Neural cell (in vitro differentiated cells): ENCODE measurements at regions not wholly inside any gene's neighbourhood (a gene's known extent, or its start where the extent isn't known, plus 50 kb on each side); places are given as distances from the start of the nearest gene placed in this dataset.

Source experiments
- H2AFZ ChIP-seq: fragments of 200-600, 300-800 bp; sonication (generic), shearing (Covaris generic); 2 replicates; pipeline ENCODE4 v1.6.0; 2014; ENCODE audit warnings: low read depth, mild to moderate bottlenecking, antibody characterized with exemption, low read length, moderate library complexity
- H3F3A ChIP-seq: fragments of 200-600 bp; shearing (Covaris generic); 2 replicates; pipeline ENCODE4 v1.6.1; 2016; ENCODE audit warnings: mild to moderate bottlenecking, moderate library complexity, mixed read lengths, antibody characterized with exemption, low read length; ENCODE audit not compliant: insufficient read depth, poor library complexity, severe bottlenecking
- H3K27ac ChIP-seq: fragments of 200-600, 300-800 bp; sonication (generic), shearing (Covaris generic); 2 replicates; pipeline ENCODE4 v1.5.1; 2014; ENCODE audit warnings: mild to moderate bottlenecking, low read length, moderate library complexity
- H3K27me3 ChIP-seq: fragments of 300-800, 200-600 bp; sonication (generic), shearing (Covaris generic); 2 replicates; pipeline ENCODE4 v1.6.0; 2014; ENCODE audit warnings: mild to moderate bottlenecking, low read depth, low read length, moderate library complexity; ENCODE audit not compliant: insufficient read depth
- H3K36me3 ChIP-seq: fragments of 300-800, 200-600 bp; sonication (generic), shearing (Covaris generic); 2 replicates; pipeline ENCODE4 v1.5.1; 2014; ENCODE audit warnings: mild to moderate bottlenecking, antibody characterized with exemption, low read length, moderate library complexity; ENCODE audit not compliant: insufficient read depth
- H3K4me2 ChIP-seq: fragments of 300-800, 200-600 bp; sonication (generic), shearing (Covaris generic); 2 replicates; pipeline ENCODE4 v1.6.0; 2014; ENCODE audit warnings: mild to moderate bottlenecking, low read length
- H3K4me3 ChIP-seq: fragments of 300-800, 200-600 bp; sonication (generic), shearing (Covaris generic); 2 replicates; pipeline ENCODE4 v1.5.1; 2014; ENCODE audit warnings: mild to moderate bottlenecking, low read length, moderate library complexity
- H3K79me2 ChIP-seq: fragments of 200-600 bp; shearing (Covaris generic); replicated peaks from 2 replicates; pipeline ENCODE4 v1.6.0; 2014; ENCODE audit warnings: mild to moderate bottlenecking, low read length, moderate library complexity; ENCODE audit not compliant: insufficient read depth
- H3K9ac ChIP-seq: fragments of 300-800, 200-600 bp; sonication (generic), shearing (Covaris generic); 2 replicates; pipeline ENCODE4 v1.6.1; 2016; ENCODE audit warnings: mild to moderate bottlenecking, low read length, mixed read lengths
- H3K9me2 ChIP-seq: fragments of 200-600 bp; shearing (Covaris generic); 2 replicates; pipeline ENCODE4 v1.6.1; 2016; ENCODE audit warnings: mild to moderate bottlenecking, low read length, mixed read lengths; ENCODE audit not compliant: insufficient read depth
- H3K9me3 ChIP-seq: fragments of 200-600, 300-800 bp; sonication (generic), shearing (Covaris generic); 2 replicates; pipeline ENCODE4 v1.6.1; 2016; ENCODE audit warnings: mild to moderate bottlenecking, mixed run types, low read length, moderate library complexity, mixed read lengths
- H4K20me1 ChIP-seq: fragments of 200-600 bp; shearing (Covaris generic); 2 replicates; pipeline ENCODE4 v1.6.1; 2016; ENCODE audit warnings: mild to moderate bottlenecking, mixed run types; ENCODE audit not compliant: insufficient read depth
- EP300 ChIP-seq: fragments of 450-650 bp; conservative IDR thresholded peaks from 2 replicates; pipeline ENCODE4 v1.6.1; 2014; ENCODE audit warnings: antibody characterized with exemption, mild to moderate bottlenecking, moderate library complexity; ENCODE audit not compliant: poor library complexity, severe bottlenecking
- EZH2 ChIP-seq: fragments of 200-600, 300-800 bp; shearing (Covaris generic), sonication (generic); IDR thresholded peaks from 2 replicates; pipeline ENCODE4 v1.6.1; 2014; ENCODE audit warnings: antibody characterized with exemption, low read length, borderline replicate concordance, mild to moderate bottlenecking; ENCODE audit not compliant: insufficient read depth, poor library complexity, severe bottlenecking
- MXI1 ChIP-seq: fragments of 450-650 bp; conservative IDR thresholded peaks from 2 replicates; pipeline ENCODE4 v1.6.1; 2014; ENCODE audit warnings: antibody characterized with exemption, mild to moderate bottlenecking; ENCODE audit not compliant: poor library complexity, severe bottlenecking
- POLR2AphosphoS5 ChIP-seq: IDR thresholded peaks from 2 replicates; pipeline ENCODE4 v1.6.1; 2012
- RAD21 ChIP-seq: fragments of 450-650 bp; conservative IDR thresholded peaks from 2 replicates; pipeline ENCODE4 v1.6.1; 2014; ENCODE audit warnings: antibody characterized with exemption, mild to moderate bottlenecking, moderate library complexity
- SMC3 ChIP-seq: fragments of 450-650 bp; conservative IDR thresholded peaks from 2 replicates; pipeline ENCODE4 v1.6.1; 2014; ENCODE audit warnings: antibody characterized with exemption, mild to moderate bottlenecking, moderate library complexity; ENCODE audit not compliant: poor library complexity
- TAF1 ChIP-seq: IDR thresholded peaks from 2 replicates; pipeline ENCODE4 v1.6.1; 2012; ENCODE audit warnings: low read depth
- TF ChIP-seq, protein P1 (sequence below): fragments of 450-650 bp; IDR thresholded peaks from 2 replicates; pipeline ENCODE4 v1.5.1; 2014; ENCODE audit warnings: antibody characterized with exemption, mild to moderate bottlenecking, moderate library complexity; ENCODE audit not compliant: poor library complexity, severe bottlenecking
- TF ChIP-seq, protein P2 (sequence below): IDR thresholded peaks from 2 replicates; pipeline ENCODE4 v1.6.1; 2012; ENCODE audit warnings: borderline replicate concordance

DNA sequence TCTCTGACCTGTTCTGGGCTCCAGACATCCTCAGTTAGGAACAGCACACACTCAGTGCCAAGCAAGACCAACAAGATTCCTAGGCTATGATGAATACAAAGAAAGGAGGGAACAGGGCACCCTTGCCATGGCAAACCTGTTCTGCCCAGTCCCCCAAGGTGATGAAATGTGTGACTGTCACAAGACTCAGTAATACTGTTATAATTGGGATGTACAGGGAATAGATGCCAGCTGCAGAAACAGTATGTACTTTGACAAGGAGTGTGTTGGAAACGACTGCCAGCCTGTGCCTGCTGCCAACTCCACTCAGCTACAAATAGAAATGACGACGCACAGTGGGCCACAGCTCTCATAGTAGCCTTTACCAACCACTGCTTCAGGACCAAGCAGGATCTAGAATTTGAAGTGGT is 453.0 kb downstream of the EFNA5 start:
- H3K27ac ChIP-seq: no peak overlapping the region
- H2AFZ ChIP-seq: no peak overlapping the region
- H3K27me3 ChIP-seq: no peaks in the 10 kb centered on the region
- no peak overlapping the region for H3K9ac ChIP-seq
- no peaks in the 10 kb centered on the region for H3K79me2 ChIP-seq
- H3K9me2 ChIP-seq: no peaks in the 10 kb centered on the region
- no peaks in the 10 kb centered on the region for H3K36me3 ChIP-seq
- no peaks in the 10 kb centered on the region for H3F3A ChIP-seq
- no peak overlapping the region for H3K4me2 ChIP-seq
- H3K4me3 ChIP-seq: no peak overlapping the region
- no peaks in the 10 kb centered on the region for H4K20me1 ChIP-seq
- TF ChIP-seq MXI1 (no peak), POLR2AphosphoS5 (no peak), SMC3 (no peak), TAF1 (no peak)
- TF ChIP-seq, protein P1, sequence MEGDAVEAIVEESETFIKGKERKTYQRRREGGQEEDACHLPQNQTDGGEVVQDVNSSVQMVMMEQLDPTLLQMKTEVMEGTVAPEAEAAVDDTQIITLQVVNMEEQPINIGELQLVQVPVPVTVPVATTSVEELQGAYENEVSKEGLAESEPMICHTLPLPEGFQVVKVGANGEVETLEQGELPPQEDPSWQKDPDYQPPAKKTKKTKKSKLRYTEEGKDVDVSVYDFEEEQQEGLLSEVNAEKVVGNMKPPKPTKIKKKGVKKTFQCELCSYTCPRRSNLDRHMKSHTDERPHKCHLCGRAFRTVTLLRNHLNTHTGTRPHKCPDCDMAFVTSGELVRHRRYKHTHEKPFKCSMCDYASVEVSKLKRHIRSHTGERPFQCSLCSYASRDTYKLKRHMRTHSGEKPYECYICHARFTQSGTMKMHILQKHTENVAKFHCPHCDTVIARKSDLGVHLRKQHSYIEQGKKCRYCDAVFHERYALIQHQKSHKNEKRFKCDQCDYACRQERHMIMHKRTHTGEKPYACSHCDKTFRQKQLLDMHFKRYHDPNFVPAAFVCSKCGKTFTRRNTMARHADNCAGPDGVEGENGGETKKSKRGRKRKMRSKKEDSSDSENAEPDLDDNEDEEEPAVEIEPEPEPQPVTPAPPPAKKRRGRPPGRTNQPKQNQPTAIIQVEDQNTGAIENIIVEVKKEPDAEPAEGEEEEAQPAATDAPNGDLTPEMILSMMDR: no peak
- TF ChIP-seq, protein P2, sequence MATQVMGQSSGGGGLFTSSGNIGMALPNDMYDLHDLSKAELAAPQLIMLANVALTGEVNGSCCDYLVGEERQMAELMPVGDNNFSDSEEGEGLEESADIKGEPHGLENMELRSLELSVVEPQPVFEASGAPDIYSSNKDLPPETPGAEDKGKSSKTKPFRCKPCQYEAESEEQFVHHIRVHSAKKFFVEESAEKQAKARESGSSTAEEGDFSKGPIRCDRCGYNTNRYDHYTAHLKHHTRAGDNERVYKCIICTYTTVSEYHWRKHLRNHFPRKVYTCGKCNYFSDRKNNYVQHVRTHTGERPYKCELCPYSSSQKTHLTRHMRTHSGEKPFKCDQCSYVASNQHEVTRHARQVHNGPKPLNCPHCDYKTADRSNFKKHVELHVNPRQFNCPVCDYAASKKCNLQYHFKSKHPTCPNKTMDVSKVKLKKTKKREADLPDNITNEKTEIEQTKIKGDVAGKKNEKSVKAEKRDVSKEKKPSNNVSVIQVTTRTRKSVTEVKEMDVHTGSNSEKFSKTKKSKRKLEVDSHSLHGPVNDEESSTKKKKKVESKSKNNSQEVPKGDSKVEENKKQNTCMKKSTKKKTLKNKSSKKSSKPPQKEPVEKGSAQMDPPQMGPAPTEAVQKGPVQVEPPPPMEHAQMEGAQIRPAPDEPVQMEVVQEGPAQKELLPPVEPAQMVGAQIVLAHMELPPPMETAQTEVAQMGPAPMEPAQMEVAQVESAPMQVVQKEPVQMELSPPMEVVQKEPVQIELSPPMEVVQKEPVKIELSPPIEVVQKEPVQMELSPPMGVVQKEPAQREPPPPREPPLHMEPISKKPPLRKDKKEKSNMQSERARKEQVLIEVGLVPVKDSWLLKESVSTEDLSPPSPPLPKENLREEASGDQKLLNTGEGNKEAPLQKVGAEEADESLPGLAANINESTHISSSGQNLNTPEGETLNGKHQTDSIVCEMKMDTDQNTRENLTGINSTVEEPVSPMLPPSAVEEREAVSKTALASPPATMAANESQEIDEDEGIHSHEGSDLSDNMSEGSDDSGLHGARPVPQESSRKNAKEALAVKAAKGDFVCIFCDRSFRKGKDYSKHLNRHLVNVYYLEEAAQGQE: no peak
- no peaks in the 10 kb centered on the region for H3K9me3 ChIP-seq

DNA sequence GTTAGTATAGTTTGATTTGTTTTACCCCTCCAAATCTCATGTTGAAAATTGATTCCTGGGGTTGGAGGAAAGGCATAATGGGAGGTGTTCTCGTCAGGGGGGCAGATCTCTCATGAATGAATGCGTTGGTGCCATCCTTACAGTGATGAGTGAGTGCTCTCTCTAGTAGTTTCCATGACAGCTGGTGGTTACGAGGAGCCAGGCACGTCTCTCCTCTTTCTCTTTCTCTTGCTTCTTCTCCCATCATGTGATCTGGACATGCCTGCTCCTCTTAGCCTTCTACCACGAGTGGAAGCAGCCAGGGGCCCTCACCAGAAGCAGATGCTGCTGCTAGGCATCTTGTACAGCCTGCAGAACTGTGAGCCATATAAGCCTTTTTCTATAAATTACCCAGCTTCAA is 454.1 kb downstream of the EFNA5 start:
- Histone ChIP-seq H4K20me1 (no peaks in the 10 kb centered on the region), H3K36me3 (no peaks in the 10 kb centered on the region), H3K27ac (no peak overlapping the region), H3K9me2 (no peaks in the 10 kb centered on the region), H3K79me2 (no peaks in the 10 kb centered on the region), H3K9me3 (no peaks in the 10 kb centered on the region), H2AFZ (no peak overlapping the region), H3K9ac (no peak overlapping the region), H3K4me3 (no peak overlapping the region), H3F3A (no peaks in the 10 kb centered on the region), H3K27me3 (no peaks in the 10 kb centered on the region), H3K4me2 (no peak overlapping the region)
- TF ChIP-seq EZH2 (no peak), POLR2AphosphoS5 (no peak), RAD21 (no peak), MXI1 (no peak), SMC3 (no peak), TAF1 (no peak), EP300 (no peak)
- TF ChIP-seq, protein P1: no peak
- TF ChIP-seq, protein P2: no peak
